MCF 10A (cell line): ENCODE measurements at regions not wholly inside any gene's neighbourhood (a gene's known extent, or its start where the extent isn't known, plus 50 kb on each side); places are given as distances from the start of the nearest gene placed in this dataset.

Experiments used
- BruUV-seq: library from RNA; stranded (reverse); fragments of 400-500 nt; replicated peaks from 2 replicates; lab custom pipeline; 2021; lab: Mats Ljungman, UMichigan
- CTCF ChIA-PET: fragments of 300-600 bp; sonication (Branson Sonifier 250); formaldehyde crosslinking; extraction: SDS; loops from one replicate; lab custom pipeline; 2021; ENCODE audit warnings: antibody characterized with exemption, inconsistent platforms; lab: Yijun Ruan, JAX
- POLR2A ChIA-PET: fragments of 300-600, 350-650 bp; sonication (Branson Sonifier 250); formaldehyde crosslinking; extraction: SDS; loops from one replicate; lab custom pipeline; 2020; ENCODE audit warnings: antibody characterized with exemption, inconsistent platforms; lab: Yijun Ruan, JAX
- DNase-seq: peaks from one replicate; pipeline ENCODE4 v3.0.0-alpha.2; 2018; ENCODE audit not compliant: unreplicated experiment
- H3K27ac Mint-ChIP-seq: one replicate; pipeline ENCODE4 v1.8.0; 2022; ENCODE audit warnings: mild to moderate bottlenecking, low read depth, mixed read lengths; ENCODE audit not compliant: unreplicated experiment
- H3K27me3 Mint-ChIP-seq: one replicate; pipeline ENCODE4 v1.8.0; 2022; ENCODE audit warnings: mixed read lengths; ENCODE audit not compliant: insufficient read depth, unreplicated experiment
- H3K36me3 Mint-ChIP-seq: one replicate; pipeline ENCODE4 v1.8.0; 2022; ENCODE audit warnings: mild to moderate bottlenecking, moderate library complexity, mixed read lengths; ENCODE audit not compliant: insufficient read depth, unreplicated experiment
- H3K4me1 Mint-ChIP-seq: one replicate; pipeline ENCODE4 v1.8.0; 2022; ENCODE audit warnings: mixed read lengths; ENCODE audit not compliant: insufficient read depth, unreplicated experiment
- H3K4me3 Mint-ChIP-seq: one replicate; pipeline ENCODE4 v1.8.0; 2022; ENCODE audit warnings: mild to moderate bottlenecking, moderate library complexity, mixed read lengths; ENCODE audit not compliant: unreplicated experiment
- H3K9me3 Mint-ChIP-seq: one replicate; pipeline ENCODE4 v1.8.0; 2022; ENCODE audit warnings: mixed read lengths; ENCODE audit not compliant: unreplicated experiment
- intact Hi-C: fragments of 100-400 bp; cut with micrococcal nuclease; formaldehyde crosslinking; loops from 2 replicates; pipeline ENCODE4 v1.14.1; 2022
- TF ChIP-seq, protein P1 (sequence below): fragments of 200-600 bp; IDR thresholded peaks from one replicate; pipeline ENCODE4 v1.8.0; 2022; ENCODE audit warnings: antibody characterized with exemption, mild to moderate bottlenecking; ENCODE audit not compliant: unreplicated experiment

- Mint-ChIP-seq H3K4me3 (no peak overlapping the region), H3K27me3 (no peaks in the 10 kb centered on the region), H3K36me3 (no peaks in the 10 kb centered on the region), H3K9me3 (no peaks in the 10 kb centered on the region), H3K27ac (no peak overlapping the region), H3K4me1 (peaks cover 6% of the 10 kb centered on the region)
- BruUV-seq: no TSS peak
- DNase-seq: no peak
- CTCF ChIA-PET: interaction anchor here (0.7 kb wide), 1 partner anchor 50 kb away, joined by 4 read pairs; no protein-coding TSS in a partner anchor
- TF ChIP-seq, protein P1, sequence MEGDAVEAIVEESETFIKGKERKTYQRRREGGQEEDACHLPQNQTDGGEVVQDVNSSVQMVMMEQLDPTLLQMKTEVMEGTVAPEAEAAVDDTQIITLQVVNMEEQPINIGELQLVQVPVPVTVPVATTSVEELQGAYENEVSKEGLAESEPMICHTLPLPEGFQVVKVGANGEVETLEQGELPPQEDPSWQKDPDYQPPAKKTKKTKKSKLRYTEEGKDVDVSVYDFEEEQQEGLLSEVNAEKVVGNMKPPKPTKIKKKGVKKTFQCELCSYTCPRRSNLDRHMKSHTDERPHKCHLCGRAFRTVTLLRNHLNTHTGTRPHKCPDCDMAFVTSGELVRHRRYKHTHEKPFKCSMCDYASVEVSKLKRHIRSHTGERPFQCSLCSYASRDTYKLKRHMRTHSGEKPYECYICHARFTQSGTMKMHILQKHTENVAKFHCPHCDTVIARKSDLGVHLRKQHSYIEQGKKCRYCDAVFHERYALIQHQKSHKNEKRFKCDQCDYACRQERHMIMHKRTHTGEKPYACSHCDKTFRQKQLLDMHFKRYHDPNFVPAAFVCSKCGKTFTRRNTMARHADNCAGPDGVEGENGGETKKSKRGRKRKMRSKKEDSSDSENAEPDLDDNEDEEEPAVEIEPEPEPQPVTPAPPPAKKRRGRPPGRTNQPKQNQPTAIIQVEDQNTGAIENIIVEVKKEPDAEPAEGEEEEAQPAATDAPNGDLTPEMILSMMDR: no peak
- intact Hi-C loops: no loop called here
- POLR2A ChIA-PET: no interaction called here
Measured at GRCh38 chr5:5602554-5602953, 180.1 kb downstream of the ICE1 start.

DNA sequence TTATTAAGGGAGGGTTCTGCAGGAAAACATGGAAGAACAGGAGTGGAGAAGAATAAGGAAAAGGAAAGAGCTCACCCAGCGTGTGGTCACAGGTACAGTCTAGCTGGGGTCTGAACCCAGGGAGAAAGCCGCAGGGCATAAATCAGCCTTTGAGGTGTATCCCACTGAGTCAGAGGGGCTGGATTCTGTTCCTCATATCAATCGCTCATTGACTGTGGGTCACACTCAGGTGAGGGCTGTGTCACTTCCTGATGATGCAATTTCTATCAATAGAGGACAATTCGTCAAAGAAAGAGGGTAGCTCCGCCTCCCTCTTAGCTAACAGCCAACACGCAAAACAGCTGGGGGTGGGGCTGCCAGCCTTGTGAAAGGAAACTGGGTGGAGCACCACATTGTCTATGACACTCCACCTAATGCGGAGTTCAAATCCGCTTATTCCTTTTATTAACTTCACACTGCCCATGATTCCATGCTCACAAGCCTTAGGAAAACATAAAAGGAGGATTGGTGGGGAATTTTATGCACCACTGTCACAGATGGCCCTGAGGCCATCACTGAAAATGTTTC is 176.2 kb downstream of the ICE1 start:
- intact Hi-C loops: no loop called here
- no peak overlapping the region for H3K4me3 Mint-ChIP-seq
- CTCF ChIA-PET: interaction anchor here (0.6 kb wide), 1 partner anchor 978 kb away, joined by 3 read pairs; no protein-coding TSS in a partner anchor

DNA sequence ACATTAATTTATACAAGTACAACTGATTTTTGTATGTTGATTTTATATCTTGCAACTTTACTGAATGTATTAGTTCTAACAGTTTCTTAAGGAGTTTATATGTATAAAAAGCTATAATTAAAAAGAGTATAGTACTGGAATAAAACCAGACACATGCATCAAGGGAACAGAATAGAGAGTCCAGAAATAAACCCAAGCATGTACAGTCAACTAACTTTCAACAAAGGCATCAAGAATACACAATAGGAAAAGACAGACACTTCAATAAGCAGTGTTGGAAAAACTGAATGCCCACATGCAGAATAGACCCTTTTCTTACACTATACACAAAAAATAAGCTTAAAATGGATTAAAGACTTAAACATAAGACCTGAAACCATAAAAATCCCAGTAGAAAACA is 170.9 kb downstream of the ICE1 start:
- BruUV-seq: no TSS peak
- no peak for DNase-seq
- ChIA-PET CTCF (no interaction called here), POLR2A (no interaction called here)
- H3K4me1 Mint-ChIP-seq: peaks cover 4% of the 10 kb centered on the region
- H3K27ac Mint-ChIP-seq: no peak overlapping the region
- H3K27me3 Mint-ChIP-seq: no peaks in the 10 kb centered on the region
- TF ChIP-seq, protein P1: no peak
- intact Hi-C loops: no loop called here
- peaks cover 12% of the 10 kb centered on the region for H3K9me3 Mint-ChIP-seq
- H3K36me3 Mint-ChIP-seq: no peaks in the 10 kb centered on the region
- H3K4me3 Mint-ChIP-seq: no peak overlapping the region

More for the DNA sequence above, 176.2 kb downstream of the ICE1 start:
- H3K36me3 Mint-ChIP-seq: no peaks in the 10 kb centered on the region
- peaks cover 6% of the 10 kb centered on the region for H3K9me3 Mint-ChIP-seq
- H3K4me1 Mint-ChIP-seq: peaks cover 6% of the 10 kb centered on the region
- no peak overlapping the region for H3K27ac Mint-ChIP-seq
- TF ChIP-seq, protein P1: no peak
- H3K27me3 Mint-ChIP-seq: no peaks in the 10 kb centered on the region
- no peak for DNase-seq
- BruUV-seq: no TSS peak
- POLR2A ChIA-PET: no interaction called here

DNA sequence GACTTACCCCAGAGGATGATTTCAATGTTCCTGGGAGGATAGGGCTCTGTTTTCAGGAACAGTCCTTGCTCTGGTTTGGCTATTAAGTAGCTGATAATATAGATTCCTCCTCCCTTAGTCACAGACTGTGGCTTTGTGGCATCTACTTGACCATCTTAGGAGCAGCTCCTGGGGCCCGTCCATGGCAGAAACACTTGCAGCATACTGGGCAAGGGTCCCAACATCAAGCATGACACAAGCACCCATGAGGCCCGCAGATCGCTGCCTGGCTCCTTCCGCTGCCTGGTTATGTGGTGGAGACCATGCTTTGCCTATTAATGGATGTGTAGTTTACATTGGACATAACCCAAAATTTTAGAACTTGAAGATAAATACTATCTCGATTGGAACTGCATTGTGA is 170.1 kb downstream of the ICE1 start:
- Mint-ChIP-seq H3K27ac (no peak overlapping the region), H3K9me3 (peaks cover 17% of the 10 kb centered on the region), H3K27me3 (no peaks in the 10 kb centered on the region), H3K36me3 (no peaks in the 10 kb centered on the region), H3K4me1 (no peaks in the 10 kb centered on the region), H3K4me3 (no peak overlapping the region)
- CTCF ChIA-PET: no interaction called here
- POLR2A ChIA-PET: no interaction called here
- BruUV-seq: no TSS peak
- intact Hi-C loops: no loop called here
- no peak for DNase-seq
- TF ChIP-seq, protein P1: no peak
